HG03565 (cell line): ENCODE measurements at regions not wholly inside any gene's neighbourhood (a gene's known extent, or its start where the extent isn't known, plus 50 kb on each side); places are given as distances from the start of the nearest gene placed in this dataset.
"Not testable (repeated sequence)": the region's sequence is repeated elsewhere in the genome, so short reads cannot be mapped to it uniquely, and the experiment has no call there.

ENCODE experiments used
- ATAC-seq: cut with Tn5 transposase; IDR thresholded peaks from one replicate; pipeline ENCODE4 v1.9.1; 2021; ENCODE audit warnings: mild to moderate bottlenecking, moderate library complexity; ENCODE audit not compliant: unreplicated experiment

DNA sequence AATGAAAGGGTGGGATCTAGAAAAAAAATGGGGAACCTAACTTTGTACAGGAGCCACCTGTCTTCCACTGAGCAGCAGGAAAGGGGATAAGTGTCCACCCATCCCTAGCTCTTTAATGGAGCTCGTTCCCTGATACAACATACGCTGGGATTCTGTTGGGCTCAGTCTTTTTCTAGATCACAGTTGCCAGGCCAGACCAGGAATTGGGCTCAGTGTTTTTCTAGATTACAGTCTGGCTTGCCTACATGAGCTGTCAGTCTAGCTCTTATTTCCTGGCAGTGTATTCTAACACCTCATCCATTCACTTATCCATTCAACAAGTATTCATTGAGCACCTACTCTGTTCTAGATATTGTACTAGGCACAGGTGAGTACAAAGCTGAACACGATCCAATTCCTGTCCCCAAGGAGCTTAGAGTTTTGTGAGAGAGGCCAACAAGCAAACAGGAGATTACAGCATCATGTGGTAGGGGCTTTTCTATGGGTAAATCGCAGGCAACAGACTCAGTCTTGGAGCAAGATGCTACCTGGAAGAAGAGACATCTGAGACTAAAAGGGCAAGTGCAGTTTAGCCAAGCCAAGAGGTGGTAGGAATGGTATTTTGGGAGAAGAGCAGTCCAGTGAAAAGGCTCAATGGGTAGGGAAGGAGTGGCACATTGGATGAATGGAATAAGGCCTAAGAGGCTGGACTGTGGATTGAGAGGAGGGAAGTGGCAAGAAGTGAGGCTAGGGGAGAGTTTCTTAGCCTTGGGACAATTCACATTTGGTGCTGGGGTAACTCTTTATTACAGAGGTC, 138.0 kb upstream of the HS3ST2 start:
- no peak for ATAC-seq

DNA sequence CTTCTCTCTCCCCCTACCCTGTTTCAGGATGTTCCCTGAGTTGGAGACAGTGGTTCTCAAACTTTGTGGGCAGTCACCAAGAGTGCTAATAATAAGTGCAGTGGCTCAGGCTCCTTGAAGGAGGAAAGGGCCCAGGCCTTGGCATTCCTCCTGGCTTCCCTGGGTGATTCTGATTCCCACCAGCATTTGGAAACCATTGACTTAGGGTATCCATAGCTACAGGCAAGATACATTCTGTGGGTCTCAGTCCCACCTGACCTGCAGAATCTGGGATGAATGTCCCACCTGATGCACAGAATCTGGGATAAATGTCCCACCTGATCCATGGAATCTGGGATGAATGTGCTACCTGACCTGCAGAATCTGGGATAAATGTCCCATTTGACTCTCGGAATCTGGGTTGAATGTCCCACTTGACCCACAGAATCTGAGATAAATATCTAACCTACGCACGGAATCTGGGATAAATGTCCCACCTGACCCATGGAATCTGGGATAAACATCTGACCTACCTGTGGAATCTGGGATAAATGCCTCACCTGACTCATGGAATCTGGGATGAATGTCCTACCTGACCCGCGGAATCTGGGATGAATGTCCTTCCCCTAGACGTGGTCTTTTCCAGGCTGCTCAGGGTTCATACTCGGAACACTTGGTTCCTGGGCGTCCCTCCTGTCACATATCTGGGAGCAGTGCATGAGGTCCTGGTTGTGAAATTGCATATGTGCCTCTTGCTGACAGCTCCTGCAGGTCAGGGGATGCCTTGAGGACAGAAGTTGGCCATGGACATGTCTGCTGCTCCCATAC, 136.7 kb upstream of the HS3ST2 start:
- ATAC-seq: no peak

DNA sequence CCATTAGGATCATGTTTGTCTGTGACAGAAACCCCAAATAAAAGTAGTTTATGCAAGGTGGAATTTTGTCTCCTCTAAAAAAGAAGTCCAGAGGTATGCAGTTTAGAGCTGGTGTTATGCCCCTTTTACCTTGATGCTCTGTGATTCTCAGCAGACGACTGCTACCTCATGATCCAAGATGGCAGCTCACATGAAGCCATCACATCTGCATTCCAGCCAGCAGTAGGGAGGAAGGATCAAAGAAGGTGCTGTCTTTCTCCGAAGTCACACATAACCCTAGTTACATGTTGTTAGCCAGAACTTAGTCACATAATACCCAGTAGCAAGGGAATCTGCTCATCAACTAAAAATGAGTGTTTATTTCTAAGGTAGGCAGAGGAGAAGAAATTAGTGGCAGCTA, 135.7 kb upstream of the HS3ST2 start:
- no peak for ATAC-seq

DNA sequence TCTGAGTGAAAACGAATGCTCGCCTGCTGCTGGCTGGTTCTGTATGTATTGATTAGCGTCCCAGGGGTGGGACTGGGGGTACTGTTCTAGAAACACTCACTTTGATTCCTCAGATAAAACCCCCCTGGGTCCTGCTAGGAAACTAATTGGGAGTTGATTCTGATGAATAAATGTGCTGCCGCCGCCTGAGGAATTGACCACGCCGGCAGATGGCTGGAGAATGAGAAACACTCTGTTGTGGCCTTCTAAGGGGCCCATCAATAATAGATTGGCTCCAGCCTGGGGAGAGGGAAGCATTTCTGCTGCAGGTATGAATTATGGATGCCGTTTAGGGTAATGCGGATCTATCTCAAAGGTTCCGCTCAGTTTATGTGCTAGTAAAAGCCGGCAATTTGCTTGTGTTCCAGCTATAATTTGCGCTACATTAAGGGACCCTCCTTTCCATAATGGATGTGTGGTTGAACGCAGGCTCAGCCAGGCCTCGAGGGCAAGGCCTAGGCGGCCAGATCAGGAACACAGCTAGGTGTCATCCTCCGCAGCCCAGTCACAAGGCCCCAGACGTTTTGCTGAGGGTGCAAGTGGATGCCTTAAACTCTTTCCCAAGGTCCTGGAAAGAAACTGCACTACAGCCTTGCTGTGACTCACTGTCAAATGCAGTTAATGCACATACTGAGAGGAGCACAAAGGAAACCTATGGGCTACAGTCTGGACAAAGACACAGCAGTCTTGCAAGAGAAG, 132.2 kb upstream of the HS3ST2 start:
- no peak for ATAC-seq

DNA sequence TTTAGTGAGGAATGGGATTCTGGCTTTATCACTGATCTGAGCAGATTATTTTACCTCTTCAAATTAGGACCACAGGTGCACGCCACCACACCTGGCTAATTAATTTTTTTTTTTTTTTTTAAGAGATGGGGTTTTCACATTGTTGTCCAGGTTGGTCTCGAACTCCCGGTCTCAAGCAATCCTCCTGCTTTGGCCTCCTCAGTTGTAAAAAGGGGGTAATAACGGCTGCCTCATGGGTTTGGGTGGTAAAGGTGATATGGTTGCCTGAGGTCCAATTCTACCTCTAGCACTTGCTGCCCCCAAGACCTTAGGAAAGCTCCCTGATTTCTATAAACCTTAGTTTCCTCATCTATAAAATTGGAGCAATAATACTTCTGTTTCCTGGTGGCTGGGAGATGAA, 130.7 kb upstream of the HS3ST2 start:
- ATAC-seq: no peak

DNA sequence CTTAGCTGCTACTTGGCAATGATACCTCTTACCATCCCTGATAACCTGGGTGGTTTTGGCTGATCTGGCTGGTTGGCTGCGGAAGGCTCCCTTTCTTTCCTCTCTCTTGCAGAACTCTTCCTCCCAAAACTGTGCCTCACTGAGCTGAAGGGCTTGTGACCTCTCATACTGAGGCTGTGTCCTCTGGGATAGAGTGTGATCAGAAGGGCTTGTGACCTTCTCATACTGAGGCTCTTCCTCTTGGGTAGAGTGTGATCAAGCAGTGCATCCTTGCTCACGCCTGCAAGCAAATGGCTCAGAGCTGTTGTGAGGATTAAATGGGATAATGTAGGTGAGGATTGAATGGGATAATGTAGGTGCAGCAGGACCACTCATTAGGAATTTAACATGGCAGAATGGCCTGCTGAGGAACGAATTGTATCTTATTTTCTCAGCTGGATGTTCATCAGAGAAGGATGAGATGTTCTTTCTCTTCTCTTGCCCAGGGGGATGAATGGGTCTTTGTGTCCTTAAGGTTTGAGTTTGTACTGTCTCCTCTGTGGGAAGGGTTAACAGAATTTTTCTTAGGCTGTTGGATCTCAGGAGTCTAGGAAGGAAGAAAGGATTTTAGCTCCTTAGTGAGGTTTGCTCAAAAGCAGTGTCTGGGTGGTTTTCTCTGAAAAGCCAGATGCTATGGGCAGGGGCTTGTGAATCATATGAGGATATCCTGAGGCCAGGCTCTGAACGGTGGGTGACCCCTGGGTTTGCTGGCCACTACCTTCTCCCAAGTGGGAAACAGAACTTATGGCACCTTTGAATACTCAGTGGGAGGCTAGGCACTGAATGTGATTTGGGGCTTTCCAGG, 130.0 kb upstream of the HS3ST2 start:
- no peak for ATAC-seq

DNA sequence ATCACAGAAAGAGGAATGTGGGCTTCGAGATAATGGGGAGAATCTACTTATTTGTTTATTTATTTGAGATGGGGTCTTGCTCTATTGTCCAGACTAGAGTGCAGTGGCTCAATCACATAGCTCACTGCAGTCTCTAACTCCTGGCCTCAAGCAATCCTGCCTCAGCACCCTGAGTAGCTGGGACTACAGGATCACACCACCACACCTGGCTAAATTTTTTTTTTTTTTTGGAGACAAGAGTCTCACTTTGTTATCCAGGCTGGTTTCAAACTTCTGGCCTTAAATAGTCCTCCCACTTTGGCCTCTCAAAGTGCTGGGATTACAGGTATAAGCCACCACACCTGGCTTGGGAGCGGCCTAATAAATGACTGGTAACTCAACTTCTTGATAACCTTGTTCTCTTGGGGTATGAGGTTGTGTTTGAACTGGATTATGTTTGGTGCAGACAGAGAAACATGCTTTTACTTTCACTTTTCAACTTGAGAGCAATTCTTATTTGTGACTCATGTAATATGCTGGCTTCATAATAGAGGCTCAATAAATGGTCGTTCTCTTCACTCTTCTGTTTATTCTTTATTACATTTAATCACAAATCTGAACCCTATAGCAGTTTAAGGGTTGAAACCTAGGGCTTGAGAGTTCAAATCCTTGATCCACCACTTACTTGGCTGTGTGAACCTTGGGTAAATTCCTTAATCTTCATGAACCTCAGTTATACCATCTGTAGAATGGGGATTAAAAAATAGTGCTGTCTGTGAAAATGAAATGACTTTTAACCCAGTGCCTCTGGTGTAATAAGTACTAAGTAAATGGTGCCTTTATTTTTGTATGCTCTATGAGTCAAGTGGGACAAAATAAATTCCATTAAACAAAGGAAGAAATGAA, 129.1 kb upstream of the HS3ST2 start:
- no peak for ATAC-seq

DNA sequence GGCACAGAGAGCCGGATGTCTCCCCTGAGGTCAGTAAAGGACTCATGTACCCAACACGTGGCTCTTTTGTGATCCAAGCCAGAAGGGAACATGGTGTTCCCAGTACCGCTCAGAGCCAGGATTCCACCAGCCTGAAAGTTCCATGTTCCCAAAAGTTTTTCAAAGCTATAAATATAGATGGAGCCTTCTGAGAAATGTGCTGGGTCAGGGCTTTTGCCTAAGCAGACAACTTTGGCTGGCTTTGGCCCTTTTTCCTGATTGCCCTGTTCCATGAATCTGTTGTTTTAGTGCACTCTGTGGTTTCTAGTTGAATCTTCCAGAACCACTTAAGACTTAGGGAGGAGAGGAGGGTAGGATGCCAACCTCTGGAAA, 128.5 kb upstream of the HS3ST2 start:
- ATAC-seq: no peak

DNA sequence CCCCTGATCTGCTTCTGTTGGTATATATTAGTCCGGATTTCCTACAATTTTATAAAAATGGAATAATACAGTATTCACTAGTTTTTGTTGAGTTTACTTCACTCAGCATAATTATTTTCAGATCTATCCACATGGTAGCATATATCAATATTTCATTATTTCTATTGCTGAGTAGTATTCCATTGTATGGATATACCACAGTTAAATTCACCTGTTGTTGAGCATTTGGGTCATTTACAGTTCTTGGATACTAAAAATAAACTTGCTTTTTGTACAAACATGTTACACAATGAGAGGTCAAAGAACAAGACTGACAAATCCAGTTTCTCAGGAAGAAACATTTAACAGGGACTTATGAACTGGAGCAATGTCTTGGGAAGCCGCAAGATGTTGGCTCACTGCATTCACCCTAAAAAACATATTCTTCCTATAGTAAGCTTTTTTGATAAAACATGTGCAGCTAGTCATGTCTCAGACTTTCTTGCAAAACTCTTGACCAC, 126.9 kb upstream of the HS3ST2 start:
- no peak for ATAC-seq

DNA sequence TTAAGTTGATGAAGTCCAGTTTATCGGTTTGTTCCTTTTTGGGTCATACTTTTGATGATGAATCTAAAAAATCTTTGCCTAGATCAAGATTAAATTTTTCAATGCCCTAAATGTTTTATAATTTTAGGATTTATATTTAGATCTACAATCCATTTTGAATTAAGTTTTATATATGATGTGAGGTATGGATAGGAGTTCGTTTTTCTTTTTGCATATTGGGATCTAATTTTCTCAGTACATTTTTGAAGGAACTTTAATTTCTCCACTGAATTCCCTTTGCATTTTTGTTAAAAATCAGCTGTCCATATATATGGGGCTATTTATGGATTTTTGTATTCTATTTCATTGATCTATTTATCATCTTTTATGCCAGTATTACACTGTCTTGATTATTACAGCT, 125.5 kb upstream of the HS3ST2 start:
- ATAC-seq: no peak

DNA sequence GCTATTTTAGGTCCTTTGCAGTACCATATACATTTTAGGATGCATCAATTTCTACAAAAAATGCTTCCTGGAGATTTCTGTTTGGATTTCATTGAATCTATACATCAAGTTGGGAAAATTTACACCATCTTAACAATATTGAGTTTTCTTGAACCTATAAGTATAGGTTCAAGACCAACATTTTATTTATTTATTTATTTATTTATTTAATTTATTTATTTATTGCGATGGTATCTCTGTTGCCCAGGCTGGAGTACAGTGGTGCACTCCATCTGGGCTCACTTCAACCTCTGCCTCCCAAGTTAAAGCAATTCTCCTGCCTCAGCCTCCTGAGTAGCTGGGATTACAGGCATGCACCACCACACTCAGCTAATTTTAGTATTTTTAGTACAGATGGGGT, 125.0 kb upstream of the HS3ST2 start:
- ATAC-seq: no peak

DNA sequence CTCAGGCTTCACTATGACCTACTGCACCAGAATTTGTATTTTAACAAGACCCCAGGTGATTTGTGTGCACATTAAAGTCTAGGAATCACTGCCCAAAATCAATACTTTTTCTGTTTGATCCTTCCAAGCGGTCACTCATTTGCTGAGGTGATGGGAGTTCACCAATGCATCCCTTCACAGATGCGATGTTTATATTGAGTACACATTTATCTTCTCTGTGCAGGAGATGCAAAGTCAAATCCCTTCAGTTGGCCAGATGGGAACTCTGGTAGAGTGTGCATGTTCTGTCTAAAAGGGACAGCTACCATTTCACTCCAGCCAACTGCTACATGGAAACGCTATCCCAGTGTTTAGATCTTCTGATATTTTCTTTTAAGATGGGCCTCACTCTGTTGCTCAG, 122.6 kb upstream of the HS3ST2 start:
- ATAC-seq: no peak

DNA sequence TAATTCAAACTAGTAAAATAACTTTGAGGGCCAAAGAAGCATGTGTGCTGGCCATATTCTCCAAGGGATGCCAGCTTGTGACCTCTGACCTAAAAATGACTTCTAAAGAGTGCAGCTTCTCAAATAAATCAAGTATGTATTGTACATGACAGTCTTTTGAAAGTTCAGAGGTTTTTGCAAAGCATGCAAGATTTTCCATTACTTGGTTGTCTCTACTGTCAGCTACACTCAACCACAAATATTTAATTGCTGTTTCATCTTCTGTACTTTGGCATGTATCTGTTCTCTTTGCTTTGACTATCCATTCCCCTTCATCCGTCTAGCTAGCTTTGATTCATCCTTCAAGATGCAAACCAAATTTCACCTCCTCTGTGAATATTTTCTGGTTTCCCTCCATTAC, 121.9 kb upstream of the HS3ST2 start:
- no peak for ATAC-seq

DNA sequence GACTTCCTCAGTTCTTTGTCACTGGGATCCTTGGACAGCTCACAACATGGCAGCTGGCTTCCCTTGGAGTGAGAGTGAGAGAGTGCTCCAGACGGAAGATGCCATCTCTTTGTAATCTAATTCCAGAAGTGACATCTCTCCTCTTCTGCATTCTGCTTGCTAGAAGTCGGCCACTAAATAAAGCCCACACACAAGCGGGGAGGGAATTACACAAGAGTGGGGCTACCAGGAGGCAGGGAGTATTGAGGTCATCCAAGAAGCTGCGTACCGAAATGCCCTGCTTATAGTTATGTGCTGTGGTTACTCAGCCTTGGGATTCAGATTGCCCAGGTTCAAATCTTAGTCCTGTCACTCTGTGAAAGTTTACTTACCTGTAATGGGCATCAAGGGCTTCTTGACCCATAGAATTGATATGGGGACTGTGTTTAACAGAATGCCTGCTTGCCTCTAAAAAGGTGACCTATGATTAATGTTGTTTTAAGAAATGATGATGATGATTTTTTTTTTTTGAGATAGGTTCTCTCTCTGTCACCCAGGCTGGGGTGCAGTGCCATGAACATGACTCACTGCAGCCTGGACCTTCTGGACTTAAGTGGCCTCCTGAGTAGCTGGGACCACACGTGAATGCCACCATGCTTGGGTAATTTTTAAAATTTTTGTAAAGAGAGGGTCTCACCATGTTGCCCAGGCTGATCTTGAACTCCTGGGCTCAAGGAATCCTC, 120.9 kb upstream of the HS3ST2 start:
- ATAC-seq: no peak

DNA sequence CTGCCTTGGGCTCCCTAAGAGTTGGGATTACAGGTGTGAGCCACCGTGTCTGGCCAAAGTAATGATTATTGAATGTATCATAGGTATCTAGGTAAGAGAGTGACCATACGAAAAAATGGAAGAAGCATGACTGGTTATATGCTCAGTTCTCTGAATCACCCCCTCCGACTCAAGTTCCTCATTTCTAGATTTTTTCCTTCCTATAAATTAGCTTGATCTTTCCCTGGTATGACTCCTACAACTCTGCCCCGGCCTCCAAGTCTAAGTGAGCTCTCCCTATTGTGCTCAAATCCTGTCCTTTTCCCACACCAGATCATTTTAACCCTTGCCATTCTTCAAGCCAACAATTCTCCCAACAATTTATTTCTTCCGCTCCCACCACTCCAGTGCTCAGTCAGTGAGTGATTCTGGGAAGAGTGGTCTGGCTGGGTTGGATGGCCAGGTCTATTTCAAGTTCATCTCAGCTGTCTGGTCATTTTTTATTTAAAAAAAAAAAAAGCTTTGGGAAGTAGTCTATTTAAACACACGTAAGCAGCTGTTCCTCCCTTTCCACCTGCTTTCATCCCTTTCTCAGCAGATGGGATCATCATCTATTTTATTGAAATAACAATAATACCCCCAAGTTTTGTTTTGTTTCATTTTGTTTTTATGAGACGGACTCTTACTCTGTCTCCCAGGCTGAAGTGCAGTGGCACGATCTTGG, 120.2 kb upstream of the HS3ST2 start:
- no peak for ATAC-seq

DNA sequence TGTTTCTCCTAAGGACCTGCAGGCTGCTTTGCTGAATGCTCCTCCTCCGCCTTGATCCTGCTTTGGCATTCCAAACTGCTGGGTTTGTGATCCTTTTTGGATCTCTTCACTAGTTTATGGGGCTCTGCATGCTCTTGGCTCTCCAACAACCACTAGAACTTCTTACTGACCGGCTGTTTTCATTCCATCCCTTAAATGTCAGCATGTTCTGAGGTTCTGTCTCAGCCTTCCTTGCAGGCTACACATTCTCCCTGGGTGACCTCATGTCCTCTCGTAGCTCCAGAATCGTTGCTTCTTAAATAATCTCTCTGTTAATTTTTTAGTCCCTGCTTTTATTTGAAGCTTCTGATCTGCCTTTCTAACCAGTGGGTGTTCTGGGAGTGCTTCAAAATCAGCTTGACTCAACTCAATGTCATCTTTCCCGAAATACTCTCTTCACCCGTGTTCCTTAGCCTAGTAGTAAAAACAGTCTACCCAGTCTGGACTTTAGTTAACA, 119.0 kb upstream of the HS3ST2 start:
- ATAC-seq: no peak

DNA sequence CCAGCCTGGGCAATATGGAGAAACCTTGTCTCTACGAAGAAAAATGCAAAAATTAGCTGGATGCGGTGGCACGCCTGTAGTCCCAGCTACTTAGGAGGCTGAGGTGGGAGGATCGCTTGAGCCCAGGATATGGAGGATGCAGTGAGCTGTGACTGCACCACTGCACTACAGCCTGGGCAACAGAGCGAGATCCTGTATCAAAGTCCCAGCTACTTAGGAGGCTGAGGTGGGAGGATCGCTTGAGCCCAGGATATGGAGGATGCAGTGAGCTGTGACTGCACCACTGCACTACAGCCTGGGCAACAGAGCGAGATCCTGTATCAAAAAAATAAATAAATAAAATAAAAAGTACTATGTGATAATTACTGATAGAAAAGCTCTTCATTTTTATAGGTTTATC, 118.2 kb upstream of the HS3ST2 start:
- ATAC-seq: not testable (repeated sequence)

DNA sequence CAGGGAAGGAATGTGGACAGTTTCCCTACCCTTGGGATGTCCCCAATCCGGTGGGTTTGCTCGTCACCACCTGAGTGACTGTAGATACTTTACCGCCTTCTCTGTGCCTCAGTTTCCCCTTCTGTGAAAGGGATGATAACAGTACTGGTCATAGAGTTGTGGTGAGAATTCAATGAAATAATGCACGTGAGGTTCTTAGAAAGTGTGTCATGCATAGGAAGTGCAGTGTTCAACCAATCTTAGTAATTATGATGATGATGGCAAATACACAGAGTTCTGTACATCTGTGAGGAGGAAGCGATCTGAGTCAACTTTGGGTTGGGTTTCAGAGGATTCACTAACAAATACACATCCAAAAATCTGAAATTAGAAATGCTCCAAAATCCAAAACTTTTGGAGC, 114.6 kb upstream of the HS3ST2 start:
- ATAC-seq: no peak
